SK-N-SH (cell line): ENCODE measurements at regions not wholly inside any gene's neighbourhood (a gene's known extent, or its start where the extent isn't known, plus 50 kb on each side); places are given as distances from the start of the nearest gene placed in this dataset.

Experiments
- SMC3 ChIP-seq: IDR thresholded peaks from 2 replicates; pipeline ENCODE4 v1.6.1; 2012; ENCODE audit warnings: low read depth, low read length, improper control_type of control experiment
- TF ChIP-seq, protein P1 (sequence below): fragments of 200-600 bp; sonication (generic); IDR thresholded peaks from 2 replicates; pipeline ENCODE4 v1.6.1; 2017; ENCODE audit warnings: antibody characterized with exemption, mild to moderate bottlenecking, moderate library complexity

DNA sequence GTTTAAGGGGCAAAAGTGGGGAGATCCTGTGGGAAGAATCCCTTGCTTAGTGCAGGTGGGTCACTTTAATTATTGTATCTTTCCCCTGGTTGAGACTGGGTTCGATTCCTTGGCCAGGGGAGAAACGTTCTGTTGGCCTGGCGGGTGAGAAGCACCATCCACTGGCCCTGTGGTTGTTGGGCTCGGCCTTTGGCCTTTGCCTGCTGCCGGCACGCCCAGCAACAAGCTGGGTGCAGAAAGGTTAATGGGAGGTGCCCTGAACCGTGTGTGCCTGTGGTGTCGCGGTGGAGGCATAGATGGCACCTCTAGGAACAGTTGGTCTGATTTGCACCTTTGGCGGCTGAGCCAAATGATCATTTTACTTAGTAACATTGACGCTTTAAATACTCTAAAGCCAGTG lies 363.6 kb upstream of the CNTNAP2 start:
- TF ChIP-seq, protein P1, sequence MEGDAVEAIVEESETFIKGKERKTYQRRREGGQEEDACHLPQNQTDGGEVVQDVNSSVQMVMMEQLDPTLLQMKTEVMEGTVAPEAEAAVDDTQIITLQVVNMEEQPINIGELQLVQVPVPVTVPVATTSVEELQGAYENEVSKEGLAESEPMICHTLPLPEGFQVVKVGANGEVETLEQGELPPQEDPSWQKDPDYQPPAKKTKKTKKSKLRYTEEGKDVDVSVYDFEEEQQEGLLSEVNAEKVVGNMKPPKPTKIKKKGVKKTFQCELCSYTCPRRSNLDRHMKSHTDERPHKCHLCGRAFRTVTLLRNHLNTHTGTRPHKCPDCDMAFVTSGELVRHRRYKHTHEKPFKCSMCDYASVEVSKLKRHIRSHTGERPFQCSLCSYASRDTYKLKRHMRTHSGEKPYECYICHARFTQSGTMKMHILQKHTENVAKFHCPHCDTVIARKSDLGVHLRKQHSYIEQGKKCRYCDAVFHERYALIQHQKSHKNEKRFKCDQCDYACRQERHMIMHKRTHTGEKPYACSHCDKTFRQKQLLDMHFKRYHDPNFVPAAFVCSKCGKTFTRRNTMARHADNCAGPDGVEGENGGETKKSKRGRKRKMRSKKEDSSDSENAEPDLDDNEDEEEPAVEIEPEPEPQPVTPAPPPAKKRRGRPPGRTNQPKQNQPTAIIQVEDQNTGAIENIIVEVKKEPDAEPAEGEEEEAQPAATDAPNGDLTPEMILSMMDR, result no peak
- no peak for TF ChIP-seq SMC3
